GM12878 (cell line): ENCODE measurements at regions not wholly inside any gene's neighbourhood (a gene's known extent, or its start where the extent isn't known, plus 50 kb on each side); places are given as distances from the start of the nearest gene placed in this dataset.

Experiments used
- ATAC-seq: fragments of 200-7000 bp; cut with Tn5 transposase; 3 replicates; pipeline ENCODE4 v1.9.1; 2020; ENCODE audit warnings: mild to moderate bottlenecking, moderate library complexity
- BruUV-seq: library from RNA; stranded (reverse); fragments of 400-500 nt; replicated peaks from 2 replicates; lab custom pipeline; 2021; lab: Mats Ljungman, UMichigan
- CTCF ChIA-PET: fragments of 300-600 bp; sonication (Branson Sonifier 250); formaldehyde crosslinking; extraction: SDS; loops from one replicate; lab custom pipeline; 2021; ENCODE audit warnings: inconsistent platforms; lab: Yijun Ruan, JAX
- POLR2A ChIA-PET: fragments of 350-600 bp; formaldehyde crosslinking; extraction: SDS; loops from one replicate; lab custom pipeline; 2021; ENCODE audit warnings: inconsistent platforms; lab: Charles Lee
- RAD21 ChIA-PET: fragments of 300-600 bp; sonication (Branson Sonifier 250); formaldehyde crosslinking; loops from one replicate; lab custom pipeline; 2023; ENCODE audit warnings: antibody characterized with exemption; ENCODE audit not compliant: unreplicated experiment; lab: Charles Lee
- SMC1A ChIA-PET: fragments of 300-600 bp; sonication (Branson Sonifier 250); formaldehyde crosslinking; loops from one replicate; lab custom pipeline; 2023; ENCODE audit not compliant: unreplicated experiment, uncharacterized antibody; lab: Charles Lee
- DNase-seq: peaks from one replicate; pipeline ENCODE4 v3.0.0-alpha.2; 2011; ENCODE audit warnings: low read depth, low spot score
- FAIRE-seq: peaks from 3 replicates; lab custom pipeline; 2011; peaks lifted over from hg19 to GRCh38; lab: Jason Lieb, UNC
- H2AFZ ChIP-seq: 2 replicates; pipeline ENCODE4 v1.6.0; 2011; ENCODE audit warnings: low read depth, low read length, control low read depth; ENCODE audit not compliant: control insufficient read depth
- H3K27ac ChIP-seq: 2 replicates; pipeline ENCODE4 v1.5.1; 2011; ENCODE audit warnings: control low read depth; ENCODE audit not compliant: control insufficient read depth, insufficient read depth
- H3K27me3 ChIP-seq, 2 experiments: replicated peaks in 1 of 2; 2 replicates each; pipeline versions ENCODE4 v1.6.0 to v1.6.1; 2011; ENCODE audit warnings: low read length in 1 of 2; ENCODE audit not compliant: control insufficient read depth in 2 of 2, insufficient read depth in 2 of 2
- H3K36me3 ChIP-seq, 2 experiments: 2 replicates each; pipeline ENCODE4 v1.5.1; 2011; ENCODE audit warnings: low read length in 1 of 2; ENCODE audit not compliant: control insufficient read depth in 2 of 2, insufficient read depth in 2 of 2
- H3K4me1 ChIP-seq: 2 replicates; pipeline ENCODE4 v1.6.1; 2011; ENCODE audit warnings: mild to moderate bottlenecking, low read length, moderate library complexity, mixed read lengths; ENCODE audit not compliant: control insufficient read depth, insufficient read depth
- H3K4me2 ChIP-seq: 2 replicates; pipeline ENCODE4 v1.6.0; 2011; ENCODE audit warnings: control low read depth; ENCODE audit not compliant: control insufficient read depth, insufficient read depth
- H3K4me3 ChIP-seq: fragments of 200-600 bp; sonication (generic); 2 replicates; pipeline ENCODE4 v1.5.1; 2016
- H3K79me2 ChIP-seq: 2 replicates; pipeline ENCODE4 v1.6.0; 2011; ENCODE audit warnings: low read length; ENCODE audit not compliant: control insufficient read depth, insufficient read depth
- H3K9ac ChIP-seq: 2 replicates; pipeline ENCODE4 v1.8.0; 2011; ENCODE audit warnings: low read length, control low read depth, mixed read lengths; ENCODE audit not compliant: control insufficient read depth, insufficient read depth
- H3K9me3 ChIP-seq: replicated peaks from 3 replicates; pipeline ENCODE4 v1.5.1; 2011; ENCODE audit warnings: mild to moderate bottlenecking, low read length; ENCODE audit not compliant: control insufficient read depth, insufficient read depth
- H4K20me1 ChIP-seq: 2 replicates; pipeline ENCODE4 v1.6.0; 2011; ENCODE audit not compliant: control insufficient read depth, insufficient read depth
- CBX5 ChIP-seq: sonication (generic); IDR thresholded peaks from 2 replicates; pipeline ENCODE4 v1.6.1; 2016; ENCODE audit warnings: low read depth, moderate library complexity, mild to moderate bottlenecking, inconsistent platforms
- CEBPB ChIP-seq, 2 experiments: fragments of 150-350 bp in 1 of 2; IDR thresholded peaks; 2 replicates each; pipeline ENCODE4 v1.6.1; 2012 to 2014; ENCODE audit warnings: low read depth in 2 of 2, low read length in 2 of 2, borderline replicate concordance in 1 of 2, inconsistent platforms in 1 of 2
- DPF2 ChIP-seq: fragments of 450-650 bp; IDR thresholded peaks from 2 replicates; pipeline ENCODE4 v1.6.1; 2017; ENCODE audit warnings: mild to moderate bottlenecking
- MXI1 ChIP-seq: fragments of 150-350 bp; IDR thresholded peaks from 2 replicates; pipeline ENCODE4 v1.6.1; 2011; ENCODE audit warnings: low read depth, mild to moderate bottlenecking, inconsistent platforms, low read length, improper control_type of control experiment
- TBL1XR1 ChIP-seq: IDR thresholded peaks from 2 replicates; pipeline ENCODE4 v1.6.1; 2012; ENCODE audit warnings: low read depth, low read length, improper control_type of control experiment
- WGBS: methylation state at CpG from one replicate; pipeline ENCODE4 v1.1.6; 2016; ENCODE audit warnings: low lambda C conversion rate; ENCODE audit not compliant: insufficient replicate concordance, insufficient coverage; ENCODE audit errors: missing lambda C conversion rate; 5-methylcytosine and 5-hydroxymethylcytosine counted together
- in situ Hi-C: fragments of 300-500 bp; cut with MboI; formaldehyde crosslinking; loops from 9 replicates; pipeline ENCODE4 v1.14.3; 2018; ENCODE audit warnings: mixed read lengths
- intact Hi-C: fragments of 100-400 bp; cut with micrococcal nuclease; formaldehyde crosslinking; loops from one replicate; pipeline ENCODE4 v1.14.2; 2022; ENCODE audit not compliant: unreplicated experiment
- TF ChIP-seq, protein P1 (sequence below): IDR thresholded peaks from 2 replicates; pipeline ENCODE4 v1.6.1; 2012; ENCODE audit warnings: mild to moderate bottlenecking, low read depth, low read length

DNA sequence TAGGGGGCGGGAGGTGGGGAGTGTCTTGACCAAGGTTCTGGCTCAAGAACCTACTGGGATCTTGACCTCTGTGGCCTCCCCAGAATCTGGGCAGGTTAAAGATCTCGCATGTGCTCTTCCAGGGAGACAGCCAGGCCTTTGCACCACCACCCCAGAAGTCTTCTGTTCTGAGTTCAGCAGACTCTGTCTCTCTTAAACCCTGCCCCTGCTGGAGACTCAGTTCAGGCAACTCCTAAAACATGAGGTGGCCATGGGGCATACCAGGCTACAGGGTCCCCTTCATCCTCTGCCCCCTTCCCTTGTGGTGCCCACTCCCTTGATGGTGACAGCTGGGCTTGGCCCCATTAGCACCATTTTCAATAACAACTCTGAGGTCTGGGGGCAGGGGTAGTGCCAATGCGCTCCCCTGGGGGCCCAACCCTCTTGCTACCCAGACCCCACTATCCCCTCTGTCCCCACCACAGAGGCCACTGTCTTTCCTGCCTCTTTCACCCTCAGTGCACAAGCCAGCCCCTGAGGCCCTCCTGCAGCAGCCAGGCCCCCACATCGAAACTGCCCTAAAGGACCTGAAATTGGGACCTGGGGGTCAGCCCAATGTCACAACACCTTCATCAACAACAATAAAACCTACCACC, 132.7 kb upstream of the RUNX3 start:
- CTCF ChIA-PET: no interaction called here
- no TSS peak for BruUV-seq

More for the DNA sequence above, 132.7 kb upstream of the RUNX3 start:
- H3K27me3 ChIP-seq: no peaks in the 10 kb centered on the region; a peak in 1 of 4 replicates
- H3K4me1 ChIP-seq: peaks cover 6% of the 10 kb centered on the region; the same call in 1 of the 2 replicates
- no peak overlapping the region for H3K4me3 ChIP-seq
- no peak overlapping the region for H3K27ac ChIP-seq
- FAIRE-seq (no peak), DNase-seq (no peak), ATAC-seq (no peak)
- H3K9ac ChIP-seq: no peak overlapping the region
- H3K9me3 ChIP-seq: no peaks in the 10 kb centered on the region
- H4K20me1 ChIP-seq: peaks cover 2% of the 10 kb centered on the region; the same call in 1 of the 2 replicates
- no peak overlapping the region for H3K4me2 ChIP-seq
- WGBS: 33% methylated on average over 4 of the region's 4 CpGs
- TF ChIP-seq CBX5 (no peak), DPF2 (no peak), CEBPB (IDR thresholded peaks at IDR 0.05; ENCODE audit: borderline replicate concordance in 1 of 2, low read depth in 2 of 2, low read length in 2 of 2) (no peak), MXI1 (no peak), TBL1XR1 (no peak)
- TF ChIP-seq, protein P1, sequence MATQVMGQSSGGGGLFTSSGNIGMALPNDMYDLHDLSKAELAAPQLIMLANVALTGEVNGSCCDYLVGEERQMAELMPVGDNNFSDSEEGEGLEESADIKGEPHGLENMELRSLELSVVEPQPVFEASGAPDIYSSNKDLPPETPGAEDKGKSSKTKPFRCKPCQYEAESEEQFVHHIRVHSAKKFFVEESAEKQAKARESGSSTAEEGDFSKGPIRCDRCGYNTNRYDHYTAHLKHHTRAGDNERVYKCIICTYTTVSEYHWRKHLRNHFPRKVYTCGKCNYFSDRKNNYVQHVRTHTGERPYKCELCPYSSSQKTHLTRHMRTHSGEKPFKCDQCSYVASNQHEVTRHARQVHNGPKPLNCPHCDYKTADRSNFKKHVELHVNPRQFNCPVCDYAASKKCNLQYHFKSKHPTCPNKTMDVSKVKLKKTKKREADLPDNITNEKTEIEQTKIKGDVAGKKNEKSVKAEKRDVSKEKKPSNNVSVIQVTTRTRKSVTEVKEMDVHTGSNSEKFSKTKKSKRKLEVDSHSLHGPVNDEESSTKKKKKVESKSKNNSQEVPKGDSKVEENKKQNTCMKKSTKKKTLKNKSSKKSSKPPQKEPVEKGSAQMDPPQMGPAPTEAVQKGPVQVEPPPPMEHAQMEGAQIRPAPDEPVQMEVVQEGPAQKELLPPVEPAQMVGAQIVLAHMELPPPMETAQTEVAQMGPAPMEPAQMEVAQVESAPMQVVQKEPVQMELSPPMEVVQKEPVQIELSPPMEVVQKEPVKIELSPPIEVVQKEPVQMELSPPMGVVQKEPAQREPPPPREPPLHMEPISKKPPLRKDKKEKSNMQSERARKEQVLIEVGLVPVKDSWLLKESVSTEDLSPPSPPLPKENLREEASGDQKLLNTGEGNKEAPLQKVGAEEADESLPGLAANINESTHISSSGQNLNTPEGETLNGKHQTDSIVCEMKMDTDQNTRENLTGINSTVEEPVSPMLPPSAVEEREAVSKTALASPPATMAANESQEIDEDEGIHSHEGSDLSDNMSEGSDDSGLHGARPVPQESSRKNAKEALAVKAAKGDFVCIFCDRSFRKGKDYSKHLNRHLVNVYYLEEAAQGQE: no peak
- no peaks in the 10 kb centered on the region for H3K79me2 ChIP-seq
- in situ Hi-C loops: no loop called here
- ChIA-PET POLR2A (interaction anchor here (0.6 kb wide), 1 partner anchor 997 kb away, joined by 3 read pairs; no protein-coding TSS in a partner anchor), SMC1A (no interaction called here), RAD21 (interaction anchor here (3.4 kb wide), 1 partner anchor 37 kb away, joined by 12 read pairs; no protein-coding TSS in a partner anchor)
- no peak overlapping the region for H2AFZ ChIP-seq
- intact Hi-C loops: no loop called here
- H3K36me3 ChIP-seq: no peaks in the 10 kb centered on the region
